ENCODE measurements at regions not wholly inside any gene's neighbourhood (a gene's known extent, or its start where the extent isn't known, plus 50 kb on each side); places are given as distances from the start of the nearest gene placed in this dataset.

GRCh38 chr9:118271331-118271730, 567.1 kb downstream of the TLR4 start:
- H3K4me1 ChIP-seq = no peaks in the 10 kb centered on the region
- H3K4me3 ChIP-seq = no peak overlapping the region
- intact Hi-C loops (cut with DNase I) = no loop called here
- DNase-seq = no peak
- no peaks in the 10 kb centered on the region for H3K36me3 ChIP-seq
- H3K9me3 ChIP-seq = no peaks in the 10 kb centered on the region
- TF ChIP-seq CTCF (IDR thresholded peaks at IDR 0.05) = no peak
- TF ChIP-seq POLR2A (IDR thresholded peaks at IDR 0.05) = no peak
- no peak overlapping the region for H3K27ac ChIP-seq
- WGBS, 2 donors = 45 to 49% methylated on average over 3 of the region's 3 CpGs
- H3K27me3 ChIP-seq = no peaks in the 10 kb centered on the region

- no peaks in the 10 kb centered on the region for H3K9me3 ChIP-seq
- no peak for DNase-seq
- H3K4me3 ChIP-seq = no peak overlapping the region
- no peaks in the 10 kb centered on the region for H3K27me3 ChIP-seq
- no peaks in the 10 kb centered on the region for H3K4me1 ChIP-seq
- 47 to 54% methylated on average over 1 of the region's 1 CpG for WGBS, 2 donors
- H3K36me3 ChIP-seq = no peaks in the 10 kb centered on the region
- H3K27ac ChIP-seq = no peak overlapping the region
- intact Hi-C loops (cut with DNase I) = no loop called here
- TF ChIP-seq POLR2A (IDR thresholded peaks at IDR 0.05) = no peak
- TF ChIP-seq CTCF (IDR thresholded peaks at IDR 0.05) = no peak
Measured at GRCh38 chr9:118271936-118272335, 567.7 kb downstream of the TLR4 start.

- no peaks in the 10 kb centered on the region for H3K4me1 ChIP-seq
- H3K27ac ChIP-seq = no peak overlapping the region
- H3K4me3 ChIP-seq = no peak overlapping the region
- intact Hi-C loops (cut with DNase I) = no loop called here
- no peaks in the 10 kb centered on the region for H3K27me3 ChIP-seq
- H3K36me3 ChIP-seq = no peaks in the 10 kb centered on the region
- no peaks in the 10 kb centered on the region for H3K9me3 ChIP-seq
- TF ChIP-seq POLR2A (IDR thresholded peaks at IDR 0.05) (no peak), CTCF (IDR thresholded peaks at IDR 0.05) (no peak)
- no peak for DNase-seq
Measured at GRCh38 chr9:118273048-118273447, 568.8 kb downstream of the TLR4 start.

- intact Hi-C loops (cut with DNase I) = no loop called here
- Histone ChIP-seq H3K27me3 (no peaks in the 10 kb centered on the region), H3K4me1 (no peaks in the 10 kb centered on the region), H3K4me3 (no peak overlapping the region), H3K36me3 (no peaks in the 10 kb centered on the region), H3K9me3 (no peaks in the 10 kb centered on the region), H3K27ac (no peak overlapping the region)
- WGBS, 2 donors = 67 to 69% methylated on average over 6 of the region's 6 CpGs
- no peak for DNase-seq
- TF ChIP-seq POLR2A (IDR thresholded peaks at IDR 0.05) = no peak
- no peak for TF ChIP-seq CTCF (IDR thresholded peaks at IDR 0.05)
Measured at GRCh38 chr9:118276784-118277183, 572.6 kb downstream of the TLR4 start.

GRCh38 chr9:118281772-118282171, 577.6 kb downstream of the TLR4 start:
- Histone ChIP-seq H3K27ac (no peak overlapping the region), H3K4me1 (no peaks in the 10 kb centered on the region), H3K27me3 (no peaks in the 10 kb centered on the region), H3K9me3 (no peaks in the 10 kb centered on the region), H3K36me3 (no peaks in the 10 kb centered on the region), H3K4me3 (no peak overlapping the region)
- DNase-seq = no peak
- intact Hi-C loops (cut with DNase I) = no loop called here
- WGBS, 2 donors = 53 to 55% methylated on average over 3 of the region's 3 CpGs
- TF ChIP-seq CTCF (IDR thresholded peaks at IDR 0.05) (no peak), POLR2A (IDR thresholded peaks at IDR 0.05) (no peak)
